HL-60 (cell line): ENCODE measurements at regions not wholly inside any gene's neighbourhood (a gene's known extent, or its start where the extent isn't known, plus 50 kb on each side); places are given as distances from the start of the nearest gene placed in this dataset.

Source experiments
- GABPA ChIP-seq: IDR thresholded peaks from 2 replicates; pipeline ENCODE4 v1.6.1; 2012; ENCODE audit warnings: low read depth
- TF ChIP-seq, protein P1 (sequence below): IDR thresholded peaks from one replicate; pipeline ENCODE4 v1.5.1; 2011; ENCODE audit warnings: low read length, control low read depth, inconsistent platforms; ENCODE audit not compliant: insufficient read depth

DNA sequence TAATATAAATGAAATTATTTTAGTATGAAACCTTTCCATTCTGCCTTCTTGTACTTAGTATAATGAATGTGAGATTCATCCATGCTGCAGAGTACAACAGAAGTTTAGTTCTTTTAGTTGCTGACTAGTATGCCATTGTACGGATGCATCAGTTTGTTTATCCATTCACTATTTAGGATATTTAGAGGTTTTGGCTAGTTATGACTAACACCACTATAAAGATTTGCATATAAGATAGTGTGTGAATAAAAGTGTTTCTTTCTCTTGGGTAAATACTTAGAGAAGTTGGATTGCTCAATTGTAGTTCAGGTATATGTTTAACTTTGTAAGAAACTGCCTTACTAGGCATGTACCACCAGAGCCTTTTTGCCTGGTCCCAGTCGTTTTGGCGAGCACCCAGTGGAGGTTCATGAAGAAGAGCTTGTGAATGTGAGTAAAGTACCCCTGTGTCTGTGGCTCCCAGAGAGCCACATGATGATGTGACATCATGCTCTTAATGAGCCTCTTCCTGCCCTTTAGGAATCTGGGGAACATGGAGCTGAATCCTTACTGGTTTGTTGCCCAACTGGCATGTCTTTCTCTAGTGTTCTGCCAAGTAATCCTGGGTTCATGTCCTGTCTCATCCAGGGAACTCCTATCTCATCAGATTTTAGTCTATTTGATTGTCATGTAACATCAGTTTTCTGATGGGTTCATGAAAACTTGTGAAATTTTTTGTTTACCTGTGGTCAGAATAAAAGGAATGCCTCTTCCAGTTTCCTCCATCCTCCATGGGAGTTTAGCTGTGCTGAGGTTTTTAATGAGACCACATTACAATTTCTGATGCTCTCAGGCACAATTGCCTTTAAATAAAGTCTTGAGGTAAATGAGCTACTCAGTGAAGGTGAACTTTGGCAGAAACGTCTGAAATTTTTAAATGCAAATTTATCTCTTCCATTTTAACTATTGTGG lies 234.8 kb downstream of the CASP12 start:
- TF ChIP-seq, protein P1, sequence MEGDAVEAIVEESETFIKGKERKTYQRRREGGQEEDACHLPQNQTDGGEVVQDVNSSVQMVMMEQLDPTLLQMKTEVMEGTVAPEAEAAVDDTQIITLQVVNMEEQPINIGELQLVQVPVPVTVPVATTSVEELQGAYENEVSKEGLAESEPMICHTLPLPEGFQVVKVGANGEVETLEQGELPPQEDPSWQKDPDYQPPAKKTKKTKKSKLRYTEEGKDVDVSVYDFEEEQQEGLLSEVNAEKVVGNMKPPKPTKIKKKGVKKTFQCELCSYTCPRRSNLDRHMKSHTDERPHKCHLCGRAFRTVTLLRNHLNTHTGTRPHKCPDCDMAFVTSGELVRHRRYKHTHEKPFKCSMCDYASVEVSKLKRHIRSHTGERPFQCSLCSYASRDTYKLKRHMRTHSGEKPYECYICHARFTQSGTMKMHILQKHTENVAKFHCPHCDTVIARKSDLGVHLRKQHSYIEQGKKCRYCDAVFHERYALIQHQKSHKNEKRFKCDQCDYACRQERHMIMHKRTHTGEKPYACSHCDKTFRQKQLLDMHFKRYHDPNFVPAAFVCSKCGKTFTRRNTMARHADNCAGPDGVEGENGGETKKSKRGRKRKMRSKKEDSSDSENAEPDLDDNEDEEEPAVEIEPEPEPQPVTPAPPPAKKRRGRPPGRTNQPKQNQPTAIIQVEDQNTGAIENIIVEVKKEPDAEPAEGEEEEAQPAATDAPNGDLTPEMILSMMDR: no peak
- TF ChIP-seq GABPA: no peak
